CD4-positive, alpha-beta T cell treated with Interleukin-15 for 4 hours (primary cell): ENCODE measurements at regions not wholly inside any gene's neighbourhood (a gene's known extent, or its start where the extent isn't known, plus 50 kb on each side); places are given as distances from the start of the nearest gene placed in this dataset.
"Not testable (repeated sequence)": the region's sequence is repeated elsewhere in the genome, so short reads cannot be mapped to it uniquely, and the experiment has no call there.

ENCODE experiments used
- DNase-seq: peaks from one replicate; pipeline ENCODE4 v3.0.0-alpha.2; 2020; ENCODE audit warnings: low spot score

DNA sequence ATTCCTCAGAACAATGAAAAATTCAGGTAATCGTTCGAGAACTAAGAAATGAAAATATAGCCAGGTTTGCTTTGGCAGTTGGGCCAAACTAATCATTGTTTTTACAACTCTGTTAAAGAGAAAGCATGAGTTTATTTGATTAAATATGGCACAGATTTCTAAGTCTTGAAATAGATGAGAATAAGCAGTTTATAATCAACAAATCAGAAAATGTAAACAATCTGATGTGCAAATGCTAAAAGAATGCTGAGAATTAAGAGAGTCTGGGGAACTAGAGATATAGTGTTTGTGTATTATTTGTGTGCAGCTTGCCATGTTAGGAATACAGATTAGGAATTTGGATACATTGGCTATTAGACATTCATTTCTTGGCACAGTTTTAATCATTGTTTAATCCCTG is 212.5 kb downstream of the TANC2 start:
- DNase-seq: no peak

DNA sequence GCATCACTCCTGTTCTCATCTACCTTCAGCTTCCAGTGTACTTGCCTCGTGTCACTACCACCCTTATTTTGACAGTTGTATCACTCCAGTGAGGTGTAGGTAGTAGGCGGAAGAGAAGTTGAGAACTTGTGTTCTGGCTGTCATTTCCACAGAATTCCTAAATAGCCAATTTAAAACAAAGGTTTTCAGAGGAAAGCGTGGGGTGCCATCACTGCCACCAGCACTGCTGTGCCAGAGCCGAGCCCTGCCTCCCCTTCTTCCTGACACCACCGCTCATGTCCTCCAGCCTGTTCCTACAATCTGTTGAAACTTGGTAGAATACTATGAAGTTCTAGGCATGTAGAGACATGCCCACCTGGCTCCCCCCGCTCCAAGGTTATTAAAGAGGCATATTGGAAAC is 215.8 kb downstream of the TANC2 start:
- no peak for DNase-seq

DNA sequence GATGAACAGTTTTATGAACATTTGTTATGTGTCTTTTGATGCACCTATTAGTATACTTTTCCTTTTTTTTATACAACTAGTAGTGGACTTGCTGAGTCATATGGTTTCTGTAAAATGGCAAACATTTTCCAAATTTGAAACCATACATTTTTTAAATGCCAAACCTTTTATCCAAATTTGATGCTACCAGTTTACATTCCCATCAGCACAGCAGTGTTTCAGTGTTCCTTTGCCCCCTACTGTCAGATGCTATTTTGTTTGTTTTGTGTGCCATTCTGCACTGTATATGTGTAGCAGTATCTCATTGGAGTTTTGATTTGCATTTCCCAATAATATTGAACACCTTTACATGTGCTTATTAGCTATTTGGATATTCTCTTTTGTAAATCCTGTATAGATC is 219.4 kb downstream of the TANC2 start:
- DNase-seq: no peak

DNA sequence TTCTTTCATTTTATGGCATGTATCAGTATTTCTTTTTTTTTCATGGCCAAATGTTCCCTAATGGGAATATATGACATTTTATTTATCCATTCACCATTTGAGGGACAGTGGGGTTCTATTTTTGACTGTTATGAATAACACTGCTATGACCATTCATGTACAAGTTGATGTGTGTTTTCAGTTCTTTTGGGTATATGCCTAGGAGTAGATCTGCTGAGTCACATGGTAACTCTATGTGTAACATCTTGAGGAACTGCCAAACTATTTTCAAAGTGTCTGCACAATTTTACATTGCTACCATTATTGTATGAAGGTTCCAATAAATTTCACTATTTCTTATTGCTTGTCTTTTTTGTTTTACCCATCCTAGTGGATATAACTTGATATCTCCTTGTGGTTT is 223.0 kb downstream of the TANC2 start:
- no peak for DNase-seq

GRCh38 chr17:63189930-63190329 is 223.9 kb downstream of the TANC2 start:
- DNase-seq: no peak

GRCh38 chr17:63190821-63191370 is 224.9 kb downstream of the TANC2 start:
- DNase-seq: no peak

GRCh38 chr17:63191610-63192009 is 225.6 kb downstream of the TANC2 start:
- DNase-seq: no peak

DNA sequence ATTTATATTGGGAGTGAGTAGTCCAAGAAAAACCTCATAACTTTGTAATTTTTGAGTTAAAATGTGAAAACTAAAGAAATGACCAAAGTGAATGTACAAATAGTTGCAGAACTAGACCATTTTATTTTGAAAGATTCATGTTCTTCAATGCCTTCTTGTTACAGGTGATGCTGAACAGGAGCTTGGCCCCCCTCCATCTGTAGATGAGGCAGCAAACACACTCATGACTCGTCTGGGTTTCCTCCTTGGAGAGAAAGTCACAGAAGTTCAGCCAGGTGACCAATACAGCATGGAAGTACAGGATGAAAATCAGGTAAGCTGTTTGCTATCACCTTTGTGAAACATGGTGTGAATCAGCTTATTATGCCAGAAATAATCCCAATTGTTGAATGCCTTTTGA is 227.8 kb downstream of the TANC2 start:
- no peak for DNase-seq

DNA sequence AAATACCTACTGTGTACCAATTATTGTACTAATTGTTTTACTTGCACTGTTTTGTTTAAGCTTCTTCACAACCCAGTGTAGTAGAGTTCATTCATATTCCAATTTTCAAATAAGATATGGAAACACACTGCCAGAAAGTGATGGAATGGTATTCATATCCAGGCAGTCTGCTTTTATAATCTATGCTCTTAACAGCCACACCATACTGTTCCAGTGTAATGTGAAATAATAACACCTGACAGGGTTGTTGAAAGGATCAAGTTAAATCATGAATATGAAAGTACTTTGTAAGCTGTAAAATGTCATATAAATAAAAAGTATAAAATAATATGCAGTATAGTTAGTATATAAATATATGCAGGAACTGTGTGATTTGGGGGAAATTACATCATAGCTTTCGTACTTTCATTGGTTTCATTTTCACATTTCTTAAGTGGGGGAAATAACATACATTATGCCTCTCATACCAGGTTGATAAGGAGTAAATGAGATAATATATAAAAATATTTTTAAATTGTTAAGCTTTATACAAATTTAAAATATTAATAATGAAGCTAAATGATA is 230.8 kb downstream of the TANC2 start:
- DNase-seq: no peak

DNA sequence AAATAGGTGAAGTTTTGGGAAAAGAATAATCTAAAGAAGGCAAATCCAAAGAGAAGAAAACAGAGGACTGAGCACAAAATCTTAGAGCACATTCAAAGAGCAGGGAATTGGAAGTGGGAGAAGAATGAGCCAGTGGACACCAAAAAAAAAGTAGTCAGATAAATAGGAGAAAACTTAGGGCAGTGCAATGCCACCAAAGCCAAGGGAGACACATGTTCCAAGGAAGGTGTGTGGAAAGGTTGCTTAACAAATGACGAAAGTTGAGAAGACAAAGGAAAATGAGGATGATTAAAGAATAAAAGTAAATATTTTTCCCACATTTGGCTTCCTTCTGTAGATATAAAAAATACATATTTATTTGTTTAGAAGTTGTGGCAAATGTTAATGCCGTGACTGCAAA is 237.6 kb downstream of the TANC2 start:
- no peak for DNase-seq

DNA sequence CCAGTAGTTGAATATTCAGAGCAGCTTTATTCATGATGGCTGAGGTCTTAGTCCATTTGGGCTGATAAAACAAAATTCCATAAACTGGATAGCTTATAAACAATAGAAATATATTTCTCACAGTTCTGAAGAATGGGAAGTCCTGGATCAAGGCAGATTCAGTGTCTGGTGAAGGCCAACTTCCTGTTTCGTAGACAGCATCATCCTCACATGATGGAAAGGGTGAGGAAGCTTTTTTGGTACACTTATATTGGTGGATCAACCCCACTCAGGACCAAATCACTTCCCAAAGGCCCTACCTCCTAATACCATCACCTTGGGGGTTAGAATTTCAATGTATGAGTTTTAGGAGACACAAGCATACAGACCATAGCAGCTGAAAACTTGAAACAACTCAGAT is 224.2 kb downstream of the CYB561 start:
- no peak for DNase-seq

GRCh38 chr17:63222655-63223054 is 223.5 kb downstream of the CYB561 start:
- DNase-seq: no peak

DNA sequence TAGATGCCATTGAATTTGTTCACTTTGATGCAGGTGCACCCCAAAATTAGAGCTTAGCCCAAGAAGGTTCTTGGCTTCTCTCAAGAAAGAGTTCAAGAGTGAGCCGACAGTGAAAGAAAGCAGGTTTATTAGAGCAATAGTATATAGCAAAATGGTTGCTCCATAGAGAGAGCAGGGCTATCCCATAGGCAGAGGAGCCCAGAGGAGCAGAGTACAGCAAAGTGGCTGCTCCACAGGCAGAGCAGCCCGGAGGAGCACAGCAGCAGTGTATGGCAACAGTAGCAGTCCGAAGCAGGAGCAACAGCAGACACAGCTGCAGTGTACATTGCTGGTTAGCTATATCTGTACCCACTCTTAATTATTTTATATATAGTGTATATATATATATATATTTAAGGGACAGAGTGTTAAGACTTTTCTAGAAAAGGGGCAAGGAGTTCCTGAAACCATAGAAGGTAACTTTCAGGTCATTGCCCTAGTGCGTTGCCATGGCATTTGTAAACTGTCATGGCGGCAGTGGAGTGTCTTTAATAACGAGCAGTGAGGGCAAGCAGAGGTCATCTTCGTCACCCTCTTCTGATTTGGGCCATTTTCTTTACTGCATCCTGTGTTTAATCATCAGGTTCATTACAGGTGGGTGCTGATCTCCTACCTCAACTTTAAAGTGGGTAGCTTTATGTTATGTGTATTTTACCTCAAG is 222.7 kb downstream of the CYB561 start:
- no peak for DNase-seq

DNA sequence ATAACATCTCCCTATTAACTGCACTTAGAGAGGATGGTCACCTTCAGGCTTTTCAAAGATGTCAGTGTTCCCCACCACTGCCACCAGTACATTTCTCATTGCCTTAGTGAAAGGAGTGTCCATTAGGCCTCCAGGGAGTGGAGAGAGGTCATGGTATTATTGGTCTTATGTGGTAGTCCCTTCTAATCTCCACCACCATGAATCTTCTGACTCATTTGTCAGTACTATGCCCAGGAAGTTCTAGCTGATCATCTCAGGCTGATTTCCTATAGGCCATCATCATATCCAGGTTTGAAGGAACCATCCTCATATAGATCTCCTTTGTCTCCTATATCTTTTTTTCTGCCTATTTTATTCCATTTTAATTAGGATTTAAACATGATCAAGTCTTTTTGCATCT is 221.5 kb downstream of the CYB561 start:
- DNase-seq: no peak

GRCh38 chr17:63226720-63227119 is 219.4 kb downstream of the CYB561 start:
- DNase-seq: not testable (repeated sequence)

- not testable (repeated sequence) for DNase-seq
Measured at GRCh38 chr17:63231015-63231620, 215.0 kb downstream of the CYB561 start.

GRCh38 chr17:63232565-63233310 is 213.4 kb downstream of the CYB561 start:
- DNase-seq: no peak

DNA sequence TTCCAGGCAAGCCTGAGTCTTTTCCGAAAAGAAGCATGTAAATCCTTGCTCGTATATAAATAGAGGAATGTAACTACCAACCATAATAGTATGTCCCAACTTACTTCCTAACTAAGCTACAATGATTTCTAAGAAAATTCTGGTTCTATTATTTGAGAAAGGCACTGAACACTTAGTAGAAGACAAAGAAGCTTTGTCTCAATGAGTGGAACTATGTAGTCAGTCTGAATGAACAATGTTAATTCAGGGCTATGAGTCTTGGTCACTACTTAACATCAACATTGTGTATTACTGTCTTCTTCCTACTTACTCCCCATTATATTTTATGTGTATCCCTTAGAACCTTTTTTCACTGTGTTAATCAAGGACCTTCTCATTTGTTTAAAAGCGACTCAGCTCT is 206.0 kb downstream of the CYB561 start:
- DNase-seq: no peak

DNA sequence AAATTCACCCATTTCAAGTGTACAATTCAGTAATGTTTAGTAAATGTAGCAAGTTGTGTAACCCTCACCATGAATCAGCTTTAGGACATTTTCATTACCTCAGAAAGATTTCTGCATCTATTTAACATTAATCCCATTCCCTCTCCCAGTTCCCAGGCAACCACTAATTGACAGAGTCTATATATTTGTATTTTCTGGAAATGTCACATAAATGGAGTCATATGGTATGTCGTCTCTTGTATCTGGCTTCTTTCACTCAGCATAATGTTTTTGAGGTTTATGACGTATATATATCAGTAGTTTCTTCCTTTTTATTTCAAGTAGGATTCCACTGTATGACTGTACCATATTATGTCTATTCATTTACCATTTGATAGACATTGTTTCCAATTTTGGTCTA is 199.8 kb downstream of the CYB561 start:
- DNase-seq: no peak

- DNase-seq: no peak
Measured at GRCh38 chr17:63247706-63248105, 198.4 kb downstream of the CYB561 start.

DNA sequence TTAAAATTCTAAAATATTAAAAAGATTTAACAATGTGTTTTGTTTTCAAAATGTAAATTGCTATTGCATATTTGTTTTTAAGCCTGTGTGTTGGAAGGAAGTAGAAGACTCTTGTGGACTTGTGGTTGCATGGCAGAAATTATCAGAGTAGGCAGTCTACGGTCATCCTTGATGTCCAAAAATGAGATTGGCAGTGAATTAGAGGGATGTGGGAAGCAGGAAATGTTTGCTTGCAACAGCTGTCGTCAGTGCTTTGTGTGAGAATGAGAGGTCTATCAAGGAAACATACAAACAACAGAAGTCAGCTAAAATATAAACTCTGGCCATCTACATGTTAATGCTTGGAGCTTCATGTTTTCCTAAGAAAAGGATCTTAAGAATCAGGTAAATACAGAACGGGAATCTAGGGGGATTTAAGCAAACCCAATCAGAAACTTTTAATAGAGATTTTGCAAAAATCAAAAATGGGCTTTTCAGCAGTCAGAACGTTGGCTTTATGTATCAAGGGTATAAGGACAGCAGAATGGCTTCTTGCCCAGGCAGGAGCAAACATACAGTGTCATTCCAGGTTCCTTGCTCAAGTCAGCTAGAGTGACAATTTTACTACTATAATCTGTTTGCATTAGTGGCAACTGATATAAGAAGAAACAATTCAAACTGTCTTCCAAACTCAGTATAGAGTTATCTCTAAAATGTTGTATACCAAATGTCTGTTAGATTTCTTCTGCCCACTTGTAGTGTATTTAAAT is 196.7 kb downstream of the CYB561 start:
- DNase-seq: no peak

GRCh38 chr17:63250830-63251229 is 195.3 kb downstream of the CYB561 start:
- no peak for DNase-seq
